ENCODE measurements at regions not wholly inside any gene's neighbourhood (a gene's known extent, or its start where the extent isn't known, plus 50 kb on each side); places are given as distances from the start of the nearest gene placed in this dataset.

DNA sequence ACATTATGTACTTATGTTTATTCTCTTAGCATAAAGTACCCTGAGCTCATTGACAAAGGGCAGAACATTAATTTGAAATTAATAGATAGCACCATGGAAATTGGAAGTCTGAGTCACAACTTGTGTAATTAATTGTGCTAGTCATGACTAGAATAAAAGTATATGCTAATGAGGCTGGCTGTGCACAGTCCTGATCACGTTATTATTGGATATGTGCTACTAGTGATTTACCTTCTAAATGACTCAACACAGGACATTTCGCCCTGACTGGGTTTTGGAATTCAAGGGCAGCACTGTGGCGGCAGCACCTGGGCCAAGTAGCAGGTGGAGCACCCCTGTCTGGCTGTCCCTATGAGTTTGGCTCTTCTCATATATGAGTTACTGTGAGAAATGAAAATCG lies 341.8 kb downstream of the ICE1 start:
- Histone ChIP-seq H3K36me3 (ENCODE audit: control insufficient read depth in 1 of 2, insufficient read depth in 2 of 2, low read length in 2 of 2) (no peaks in the 10 kb centered on the region), H3K27me3 (ENCODE audit: control insufficient read depth in 1 of 2, insufficient read depth in 2 of 2, low read length in 2 of 2) (no peaks in the 10 kb centered on the region), H3K27ac (ENCODE audit: low read depth, low read length) (no peak overlapping the region), H3K4me1 (ENCODE audit: control insufficient read depth in 1 of 2, insufficient read depth in 2 of 2, low read length in 2 of 2) (no peaks in the 10 kb centered on the region), H3K9me3 (ENCODE audit: control insufficient read depth in 1 of 2, low read length in 2 of 2) (no peaks in the 10 kb centered on the region), H3K4me3 (ENCODE audit: low read depth in 1 of 2, low read length in 2 of 2) (no peak overlapping the region), H3K9ac (ENCODE audit: low read depth in 1 of 2, low read length in 2 of 2) (no peak overlapping the region)

GRCh38 chr5:5756762-5757161 lies 334.3 kb downstream of the ICE1 start:
- no peaks in the 10 kb centered on the region for H3K27me3 ChIP-seq (ENCODE audit: control insufficient read depth in 1 of 2, insufficient read depth in 2 of 2, low read length in 2 of 2)
- H3K4me3 ChIP-seq (ENCODE audit: low read depth in 1 of 2, low read length in 2 of 2), result no peak overlapping the region
- no peak overlapping the region for H3K9ac ChIP-seq (ENCODE audit: low read depth in 1 of 2, low read length in 2 of 2)
- no peaks in the 10 kb centered on the region for H3K9me3 ChIP-seq (ENCODE audit: control insufficient read depth in 1 of 2, low read length in 2 of 2)
- H3K27ac ChIP-seq (ENCODE audit: low read depth, low read length), result no peak overlapping the region
- peaks cover 0 to 3% of the 10 kb centered on the region in 2 donors for H3K4me1 ChIP-seq (ENCODE audit: control insufficient read depth in 1 of 2, insufficient read depth in 2 of 2, low read length in 2 of 2)
- H3K36me3 ChIP-seq (ENCODE audit: control insufficient read depth in 1 of 2, insufficient read depth in 2 of 2, low read length in 2 of 2), result no peaks in the 10 kb centered on the region

DNA sequence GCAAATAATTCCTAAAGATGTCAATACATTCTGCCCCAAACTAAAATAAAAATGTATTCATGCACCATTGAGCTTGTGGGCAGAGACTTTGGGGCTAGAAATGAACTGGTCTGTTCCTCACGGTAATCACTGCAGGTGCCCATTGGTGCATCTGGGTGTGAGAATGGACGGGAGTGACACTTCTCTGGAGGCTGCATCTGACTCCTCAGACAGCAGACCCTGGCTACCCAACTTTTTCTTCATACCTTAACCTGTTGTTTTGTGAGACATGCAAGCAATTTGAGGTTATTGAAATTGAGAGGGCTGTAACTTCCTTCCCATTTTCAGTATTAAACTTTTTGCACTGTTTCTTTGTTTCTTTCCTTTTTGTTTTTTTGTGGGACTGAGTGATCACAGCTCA lies 333.4 kb downstream of the ICE1 start:
- Histone ChIP-seq H3K4me1 (ENCODE audit: control insufficient read depth in 1 of 2, insufficient read depth in 2 of 2, low read length in 2 of 2) (peaks cover 0 to 3% of the 10 kb centered on the region in 2 donors), H3K27me3 (ENCODE audit: control insufficient read depth in 1 of 2, insufficient read depth in 2 of 2, low read length in 2 of 2) (no peaks in the 10 kb centered on the region), H3K27ac (ENCODE audit: low read depth, low read length) (no peak overlapping the region), H3K9ac (ENCODE audit: low read depth in 1 of 2, low read length in 2 of 2) (no peak overlapping the region), H3K36me3 (ENCODE audit: control insufficient read depth in 1 of 2, insufficient read depth in 2 of 2, low read length in 2 of 2) (no peaks in the 10 kb centered on the region), H3K4me3 (ENCODE audit: low read depth in 1 of 2, low read length in 2 of 2) (no peak overlapping the region), H3K9me3 (ENCODE audit: control insufficient read depth in 1 of 2, low read length in 2 of 2) (no peaks in the 10 kb centered on the region)

- Histone ChIP-seq H3K27me3 (ENCODE audit: control insufficient read depth in 1 of 2, insufficient read depth in 2 of 2, low read length in 2 of 2) (no peaks in the 10 kb centered on the region), H3K27ac (ENCODE audit: low read depth, low read length) (no peak overlapping the region)
Measured at GRCh38 chr5:5752844-5753243, 330.4 kb downstream of the ICE1 start.

DNA sequence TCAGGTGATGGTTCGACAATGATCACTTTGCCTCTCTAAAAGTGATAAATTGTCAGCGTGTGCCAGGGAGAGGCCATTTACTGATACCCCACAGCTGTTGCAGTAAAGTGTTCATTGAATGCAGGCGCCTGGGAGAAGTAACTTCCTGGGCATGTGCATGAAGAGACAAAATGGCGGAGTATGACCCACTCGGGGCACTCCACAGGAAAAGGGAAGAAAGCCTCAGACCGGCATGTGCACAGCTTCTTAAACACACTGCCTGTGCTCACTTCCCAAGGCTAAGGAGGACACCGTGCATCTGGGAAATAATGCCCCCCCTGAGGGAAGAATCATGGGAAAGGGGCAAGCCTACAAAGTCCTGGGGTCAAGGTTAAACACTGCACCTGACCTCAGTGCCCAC lies 329.5 kb downstream of the ICE1 start:
- Histone ChIP-seq H3K4me3 (ENCODE audit: low read depth in 1 of 2, low read length in 2 of 2) (no peak overlapping the region), H3K27me3 (ENCODE audit: control insufficient read depth in 1 of 2, insufficient read depth in 2 of 2, low read length in 2 of 2) (no peaks in the 10 kb centered on the region), H3K36me3 (ENCODE audit: control insufficient read depth in 1 of 2, insufficient read depth in 2 of 2, low read length in 2 of 2) (no peaks in the 10 kb centered on the region), H3K27ac (ENCODE audit: low read depth, low read length) (no peak overlapping the region), H3K9ac (ENCODE audit: low read depth in 1 of 2, low read length in 2 of 2) (no peak overlapping the region), H3K4me1 (ENCODE audit: control insufficient read depth in 1 of 2, insufficient read depth in 2 of 2, low read length in 2 of 2) (peaks cover 0 to 3% of the 10 kb centered on the region in 2 donors), H3K9me3 (ENCODE audit: control insufficient read depth in 1 of 2, low read length in 2 of 2) (no peaks in the 10 kb centered on the region)

More at GRCh38 chr5:5752844-5753243, 330.4 kb downstream of the ICE1 start:
- Histone ChIP-seq H3K36me3 (ENCODE audit: control insufficient read depth in 1 of 2, insufficient read depth in 2 of 2, low read length in 2 of 2) (no peaks in the 10 kb centered on the region), H3K4me3 (ENCODE audit: low read depth in 1 of 2, low read length in 2 of 2) (no peak overlapping the region), H3K4me1 (ENCODE audit: control insufficient read depth in 1 of 2, insufficient read depth in 2 of 2, low read length in 2 of 2) (peaks cover 0 to 3% of the 10 kb centered on the region in 2 donors), H3K9me3 (ENCODE audit: control insufficient read depth in 1 of 2, low read length in 2 of 2) (no peaks in the 10 kb centered on the region), H3K9ac (ENCODE audit: low read depth in 1 of 2, low read length in 2 of 2) (no peak overlapping the region)

DNA sequence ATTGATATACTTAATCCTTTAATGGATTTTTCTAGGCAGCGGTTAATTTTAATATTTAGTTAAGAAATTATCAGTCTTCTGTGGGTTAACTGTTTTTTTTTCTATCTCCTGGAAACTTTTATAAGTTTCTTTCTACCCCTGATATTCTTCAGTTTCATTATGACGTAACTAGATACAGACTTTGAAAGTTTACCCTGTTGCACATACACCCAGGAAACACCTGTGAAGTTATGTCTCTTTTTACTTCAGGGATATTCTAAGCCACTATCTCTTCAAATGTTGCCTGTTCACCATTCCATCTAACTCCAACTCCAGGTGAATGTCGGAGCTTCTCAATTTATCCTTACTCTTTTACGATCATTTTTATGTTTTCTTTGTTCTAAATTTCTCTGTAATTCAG lies 329.0 kb downstream of the ICE1 start:
- Histone ChIP-seq H3K27me3 (ENCODE audit: control insufficient read depth in 1 of 2, insufficient read depth in 2 of 2, low read length in 2 of 2) (no peaks in the 10 kb centered on the region), H3K36me3 (ENCODE audit: control insufficient read depth in 1 of 2, insufficient read depth in 2 of 2, low read length in 2 of 2) (no peaks in the 10 kb centered on the region), H3K4me3 (ENCODE audit: low read depth in 1 of 2, low read length in 2 of 2) (no peak overlapping the region), H3K9ac (ENCODE audit: low read depth in 1 of 2, low read length in 2 of 2) (no peak overlapping the region), H3K9me3 (ENCODE audit: control insufficient read depth in 1 of 2, low read length in 2 of 2) (no peaks in the 10 kb centered on the region), H3K27ac (ENCODE audit: low read depth, low read length) (no peak overlapping the region), H3K4me1 (ENCODE audit: control insufficient read depth in 1 of 2, insufficient read depth in 2 of 2, low read length in 2 of 2) (peaks cover 0 to 3% of the 10 kb centered on the region in 2 donors)

- Histone ChIP-seq H3K27ac (ENCODE audit: low read depth, low read length) (no peak overlapping the region), H3K27me3 (ENCODE audit: control insufficient read depth in 1 of 2, insufficient read depth in 2 of 2, low read length in 2 of 2) (no peaks in the 10 kb centered on the region), H3K9ac (ENCODE audit: low read depth in 1 of 2, low read length in 2 of 2) (no peak overlapping the region)
Measured at GRCh38 chr5:5741418-5741817, 318.9 kb downstream of the ICE1 start.

DNA sequence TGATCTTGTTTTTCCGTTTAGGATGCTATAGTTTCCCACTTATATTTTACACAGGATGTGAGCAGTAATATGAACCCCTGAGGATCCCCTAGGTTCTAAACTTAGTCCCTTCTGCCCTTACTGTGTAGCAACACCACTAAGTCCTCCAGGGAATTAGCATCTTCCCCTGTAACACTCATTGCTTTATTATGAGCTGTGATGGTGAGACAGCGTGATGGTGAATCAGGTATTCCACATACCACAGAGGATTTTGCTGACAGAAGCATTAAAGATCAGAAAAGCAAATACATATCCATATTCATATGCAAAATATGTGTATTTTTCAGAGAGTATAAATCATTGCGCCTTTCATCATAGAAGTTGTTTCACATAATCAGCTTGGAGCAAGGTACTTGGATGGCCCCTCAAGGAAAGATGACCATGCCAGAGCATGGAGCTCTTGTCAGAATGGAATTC lies 317.0 kb downstream of the ICE1 start:
- no peak overlapping the region for H3K9ac ChIP-seq (ENCODE audit: low read depth in 1 of 2, low read length in 2 of 2)
- no peaks in the 10 kb centered on the region for H3K36me3 ChIP-seq (ENCODE audit: control insufficient read depth in 1 of 2, insufficient read depth in 2 of 2, low read length in 2 of 2)
- no peaks in the 10 kb centered on the region for H3K4me1 ChIP-seq (ENCODE audit: control insufficient read depth in 1 of 2, insufficient read depth in 2 of 2, low read length in 2 of 2)
- no peaks in the 10 kb centered on the region for H3K27me3 ChIP-seq (ENCODE audit: control insufficient read depth in 1 of 2, insufficient read depth in 2 of 2, low read length in 2 of 2)
- H3K4me3 ChIP-seq (ENCODE audit: low read depth in 1 of 2, low read length in 2 of 2), result no peak overlapping the region
- peaks cover 7% of the 10 kb centered on the region in 2 donors for H3K9me3 ChIP-seq (ENCODE audit: control insufficient read depth in 1 of 2, low read length in 2 of 2)
- H3K27ac ChIP-seq (ENCODE audit: low read depth, low read length), result no peak overlapping the region

More at GRCh38 chr5:5741418-5741817, 318.9 kb downstream of the ICE1 start:
- Histone ChIP-seq H3K36me3 (ENCODE audit: control insufficient read depth in 1 of 2, insufficient read depth in 2 of 2, low read length in 2 of 2) (no peaks in the 10 kb centered on the region), H3K4me3 (ENCODE audit: low read depth in 1 of 2, low read length in 2 of 2) (no peak overlapping the region), H3K9me3 (ENCODE audit: control insufficient read depth in 1 of 2, low read length in 2 of 2) (peaks cover 7 to 15% of the 10 kb centered on the region in 2 donors), H3K4me1 (ENCODE audit: control insufficient read depth in 1 of 2, insufficient read depth in 2 of 2, low read length in 2 of 2) (no peaks in the 10 kb centered on the region)

GRCh38 chr5:5738797-5739489 lies 316.5 kb downstream of the ICE1 start:
- Histone ChIP-seq H3K27ac (ENCODE audit: low read depth, low read length) (no peak overlapping the region), H3K4me3 (ENCODE audit: low read depth in 1 of 2, low read length in 2 of 2) (no peak overlapping the region), H3K9ac (ENCODE audit: low read depth in 1 of 2, low read length in 2 of 2) (no peak overlapping the region), H3K4me1 (ENCODE audit: control insufficient read depth in 1 of 2, insufficient read depth in 2 of 2, low read length in 2 of 2) (no peaks in the 10 kb centered on the region), H3K36me3 (ENCODE audit: control insufficient read depth in 1 of 2, insufficient read depth in 2 of 2, low read length in 2 of 2) (no peaks in the 10 kb centered on the region), H3K9me3 (ENCODE audit: control insufficient read depth in 1 of 2, low read length in 2 of 2) (peaks cover 2 to 4% of the 10 kb centered on the region in 2 donors), H3K27me3 (ENCODE audit: control insufficient read depth in 1 of 2, insufficient read depth in 2 of 2, low read length in 2 of 2) (no peaks in the 10 kb centered on the region)

- no peaks in the 10 kb centered on the region for H3K9me3 ChIP-seq (ENCODE audit: control insufficient read depth in 1 of 2, low read length in 2 of 2)
- no peak overlapping the region for H3K4me3 ChIP-seq (ENCODE audit: low read depth in 1 of 2, low read length in 2 of 2)
- no peak overlapping the region for H3K27ac ChIP-seq (ENCODE audit: low read depth, low read length)
- H3K36me3 ChIP-seq (ENCODE audit: control insufficient read depth in 1 of 2, insufficient read depth in 2 of 2, low read length in 2 of 2), result no peaks in the 10 kb centered on the region
- H3K9ac ChIP-seq (ENCODE audit: low read depth in 1 of 2, low read length in 2 of 2), result no peak overlapping the region
- H3K27me3 ChIP-seq (ENCODE audit: control insufficient read depth in 1 of 2, insufficient read depth in 2 of 2, low read length in 2 of 2), result no peaks in the 10 kb centered on the region
- H3K4me1 ChIP-seq (ENCODE audit: control insufficient read depth in 1 of 2, insufficient read depth in 2 of 2, low read length in 2 of 2), result no peaks in the 10 kb centered on the region
Measured at GRCh38 chr5:5736007-5736406, 313.5 kb downstream of the ICE1 start.

All from duodenal mucosa (tissue), 2 donors.